Ovary (tissue), 3 donors: ENCODE measurements at regions not wholly inside any gene's neighbourhood (a gene's known extent, or its start where the extent isn't known, plus 50 kb on each side); places are given as distances from the start of the nearest gene placed in this dataset.

Experiments
- POLR2A ChIP-seq: fragments of 450-650 bp; IDR thresholded peaks from one replicate; pipeline ENCODE4 v1.6.1; 2017; ENCODE audit warnings: antibody characterized with exemption, mild to moderate bottlenecking, moderate library complexity
- TF ChIP-seq, protein P1 (sequence below), 3 donors: fragments of 450-650 bp in 2 of 3; fragments of 200-600 bp in 1 of 3; IDR thresholded peaks; one replicate each; pipeline versions ENCODE4 v1.5.1 to v1.8.0; 2016 to 2022; ENCODE audit warnings: antibody characterized with exemption in 3 of 3, mild to moderate bottlenecking in 1 of 3
- donor health status: DM: no; HTN: no; CAD: no.

DNA sequence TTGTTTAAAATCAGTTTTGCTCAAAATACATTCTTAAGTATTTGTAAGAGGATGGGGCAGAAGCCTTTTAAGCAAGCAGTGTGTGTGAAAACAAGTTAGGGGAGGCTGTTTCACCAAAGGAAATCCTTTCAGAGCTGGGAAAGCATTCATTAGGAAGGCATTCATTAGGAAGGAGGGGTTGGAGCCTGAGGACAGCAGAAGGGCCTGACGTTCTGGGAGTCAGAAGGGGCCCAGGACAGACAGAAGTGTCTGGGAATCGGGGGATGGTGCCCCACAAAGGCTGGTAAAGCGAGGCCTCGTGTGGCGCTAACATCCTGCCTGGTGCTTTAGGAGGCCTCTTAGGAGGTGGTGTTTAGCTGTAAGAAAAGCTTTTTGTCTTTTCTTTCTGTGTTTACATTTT lies 80.6 kb upstream of the NXT1 start:
- TF ChIP-seq POLR2A = no peak
- TF ChIP-seq, protein P1, sequence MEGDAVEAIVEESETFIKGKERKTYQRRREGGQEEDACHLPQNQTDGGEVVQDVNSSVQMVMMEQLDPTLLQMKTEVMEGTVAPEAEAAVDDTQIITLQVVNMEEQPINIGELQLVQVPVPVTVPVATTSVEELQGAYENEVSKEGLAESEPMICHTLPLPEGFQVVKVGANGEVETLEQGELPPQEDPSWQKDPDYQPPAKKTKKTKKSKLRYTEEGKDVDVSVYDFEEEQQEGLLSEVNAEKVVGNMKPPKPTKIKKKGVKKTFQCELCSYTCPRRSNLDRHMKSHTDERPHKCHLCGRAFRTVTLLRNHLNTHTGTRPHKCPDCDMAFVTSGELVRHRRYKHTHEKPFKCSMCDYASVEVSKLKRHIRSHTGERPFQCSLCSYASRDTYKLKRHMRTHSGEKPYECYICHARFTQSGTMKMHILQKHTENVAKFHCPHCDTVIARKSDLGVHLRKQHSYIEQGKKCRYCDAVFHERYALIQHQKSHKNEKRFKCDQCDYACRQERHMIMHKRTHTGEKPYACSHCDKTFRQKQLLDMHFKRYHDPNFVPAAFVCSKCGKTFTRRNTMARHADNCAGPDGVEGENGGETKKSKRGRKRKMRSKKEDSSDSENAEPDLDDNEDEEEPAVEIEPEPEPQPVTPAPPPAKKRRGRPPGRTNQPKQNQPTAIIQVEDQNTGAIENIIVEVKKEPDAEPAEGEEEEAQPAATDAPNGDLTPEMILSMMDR (IDR thresholded peaks at IDR 0.05) = no peak
